Right lobe of liver (tissue), 4 donors: ENCODE measurements at regions not wholly inside any gene's neighbourhood (a gene's known extent, or its start where the extent isn't known, plus 50 kb on each side); places are given as distances from the start of the nearest gene placed in this dataset.

Experiments
- CTCF ChIP-seq, 4 donors: fragments of 200-600 bp in 3 of 4; fragments of 450-650 bp in 1 of 4; IDR thresholded peaks; one replicate each; pipeline versions ENCODE4 v1.5.1 to v1.8.0; 2016 to 2022; ENCODE audit warnings: antibody characterized with exemption in 4 of 4, mild to moderate bottlenecking in 2 of 4
- POLR2A ChIP-seq: fragments of 450-650 bp; IDR thresholded peaks from one replicate; pipeline ENCODE4 v1.6.1; 2017; ENCODE audit warnings: antibody characterized with exemption, mild to moderate bottlenecking
- donor health status: DM: no; HTN: no; CAD: no.
- donor health status: DM: no; HTN: no; CAD: no.
- donor health status: DM: no; HTN: yes; CAD: no.

GRCh38 chr11:69992026-69992425 lies 86.1 kb upstream of the ANO1 start:
- TF ChIP-seq CTCF (IDR thresholded peaks at IDR 0.05) (no peak), POLR2A (no peak)
